Panc1 (cell line): ENCODE measurements at regions not wholly inside any gene's neighbourhood (a gene's known extent, or its start where the extent isn't known, plus 50 kb on each side); places are given as distances from the start of the nearest gene placed in this dataset.

Experiments used
- POLR2AphosphoS5 ChIP-seq: IDR thresholded peaks from 2 replicates; pipeline ENCODE4 v1.6.1; 2012; ENCODE audit warnings: mild to moderate bottlenecking, low read depth, low read length, moderate library complexity
- TF ChIP-seq, protein P1 (sequence below): fragments of 450-650 bp; IDR thresholded peaks from 2 replicates; pipeline ENCODE4 v1.5.1; 2017; ENCODE audit warnings: mild to moderate bottlenecking
- TF ChIP-seq, protein P2 (sequence below), 2 experiments: IDR thresholded peaks; 2 replicates each; pipeline ENCODE4 v1.6.1; 2011 to 2012; ENCODE audit warnings: low read depth in 2 of 2, control low read depth in 1 of 2, low read length in 1 of 2, mild to moderate bottlenecking in 1 of 2, moderate library complexity in 1 of 2; ENCODE audit not compliant: insufficient read depth in 1 of 2

DNA sequence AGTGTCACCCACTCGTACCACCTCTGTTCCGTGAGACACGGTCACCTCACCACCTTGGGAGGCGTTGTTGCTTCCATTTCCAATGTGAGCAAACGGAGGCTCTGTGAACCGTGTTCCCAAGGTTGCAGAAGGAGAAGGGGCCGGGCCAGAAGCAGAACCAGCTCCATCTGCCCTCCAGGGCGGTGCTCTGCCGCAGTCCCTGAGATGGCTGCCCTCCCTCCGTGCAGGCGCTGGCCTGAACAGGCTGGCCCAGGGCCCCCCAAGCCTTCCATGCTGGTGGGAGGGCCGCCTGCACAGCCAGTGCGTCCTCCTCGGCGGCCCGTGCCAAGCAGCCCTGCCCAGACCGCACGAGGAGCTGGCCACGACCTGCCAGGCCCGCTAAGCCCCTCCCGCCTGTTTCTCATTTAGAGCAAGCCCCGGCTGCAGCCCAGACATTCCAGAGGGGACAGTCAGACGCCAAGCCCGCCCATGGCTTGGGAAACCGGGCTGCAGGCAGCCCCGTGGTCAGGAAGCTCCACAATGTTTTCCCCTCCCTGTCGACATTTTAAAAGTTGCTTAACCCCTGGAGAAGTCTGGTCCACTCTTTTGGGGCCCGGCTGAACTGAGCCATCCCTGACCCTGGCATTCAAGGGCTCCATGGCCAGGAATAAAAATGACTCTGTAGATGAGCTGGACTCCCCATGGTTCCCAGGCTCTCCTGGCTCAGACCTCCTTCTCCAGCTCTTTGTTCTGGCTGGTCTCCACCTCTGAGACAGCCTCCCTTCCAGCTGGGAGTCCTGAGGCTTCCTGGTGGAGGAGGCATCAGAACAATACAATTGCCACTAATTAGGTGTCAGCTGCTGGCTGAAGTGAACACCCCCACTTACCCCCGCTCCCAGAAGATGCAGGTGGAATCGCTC, 236.0 kb downstream of the BCL11B start:
- TF ChIP-seq, protein P1, sequence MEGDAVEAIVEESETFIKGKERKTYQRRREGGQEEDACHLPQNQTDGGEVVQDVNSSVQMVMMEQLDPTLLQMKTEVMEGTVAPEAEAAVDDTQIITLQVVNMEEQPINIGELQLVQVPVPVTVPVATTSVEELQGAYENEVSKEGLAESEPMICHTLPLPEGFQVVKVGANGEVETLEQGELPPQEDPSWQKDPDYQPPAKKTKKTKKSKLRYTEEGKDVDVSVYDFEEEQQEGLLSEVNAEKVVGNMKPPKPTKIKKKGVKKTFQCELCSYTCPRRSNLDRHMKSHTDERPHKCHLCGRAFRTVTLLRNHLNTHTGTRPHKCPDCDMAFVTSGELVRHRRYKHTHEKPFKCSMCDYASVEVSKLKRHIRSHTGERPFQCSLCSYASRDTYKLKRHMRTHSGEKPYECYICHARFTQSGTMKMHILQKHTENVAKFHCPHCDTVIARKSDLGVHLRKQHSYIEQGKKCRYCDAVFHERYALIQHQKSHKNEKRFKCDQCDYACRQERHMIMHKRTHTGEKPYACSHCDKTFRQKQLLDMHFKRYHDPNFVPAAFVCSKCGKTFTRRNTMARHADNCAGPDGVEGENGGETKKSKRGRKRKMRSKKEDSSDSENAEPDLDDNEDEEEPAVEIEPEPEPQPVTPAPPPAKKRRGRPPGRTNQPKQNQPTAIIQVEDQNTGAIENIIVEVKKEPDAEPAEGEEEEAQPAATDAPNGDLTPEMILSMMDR: no peak
- no peak for TF ChIP-seq POLR2AphosphoS5
- TF ChIP-seq, protein P2, sequence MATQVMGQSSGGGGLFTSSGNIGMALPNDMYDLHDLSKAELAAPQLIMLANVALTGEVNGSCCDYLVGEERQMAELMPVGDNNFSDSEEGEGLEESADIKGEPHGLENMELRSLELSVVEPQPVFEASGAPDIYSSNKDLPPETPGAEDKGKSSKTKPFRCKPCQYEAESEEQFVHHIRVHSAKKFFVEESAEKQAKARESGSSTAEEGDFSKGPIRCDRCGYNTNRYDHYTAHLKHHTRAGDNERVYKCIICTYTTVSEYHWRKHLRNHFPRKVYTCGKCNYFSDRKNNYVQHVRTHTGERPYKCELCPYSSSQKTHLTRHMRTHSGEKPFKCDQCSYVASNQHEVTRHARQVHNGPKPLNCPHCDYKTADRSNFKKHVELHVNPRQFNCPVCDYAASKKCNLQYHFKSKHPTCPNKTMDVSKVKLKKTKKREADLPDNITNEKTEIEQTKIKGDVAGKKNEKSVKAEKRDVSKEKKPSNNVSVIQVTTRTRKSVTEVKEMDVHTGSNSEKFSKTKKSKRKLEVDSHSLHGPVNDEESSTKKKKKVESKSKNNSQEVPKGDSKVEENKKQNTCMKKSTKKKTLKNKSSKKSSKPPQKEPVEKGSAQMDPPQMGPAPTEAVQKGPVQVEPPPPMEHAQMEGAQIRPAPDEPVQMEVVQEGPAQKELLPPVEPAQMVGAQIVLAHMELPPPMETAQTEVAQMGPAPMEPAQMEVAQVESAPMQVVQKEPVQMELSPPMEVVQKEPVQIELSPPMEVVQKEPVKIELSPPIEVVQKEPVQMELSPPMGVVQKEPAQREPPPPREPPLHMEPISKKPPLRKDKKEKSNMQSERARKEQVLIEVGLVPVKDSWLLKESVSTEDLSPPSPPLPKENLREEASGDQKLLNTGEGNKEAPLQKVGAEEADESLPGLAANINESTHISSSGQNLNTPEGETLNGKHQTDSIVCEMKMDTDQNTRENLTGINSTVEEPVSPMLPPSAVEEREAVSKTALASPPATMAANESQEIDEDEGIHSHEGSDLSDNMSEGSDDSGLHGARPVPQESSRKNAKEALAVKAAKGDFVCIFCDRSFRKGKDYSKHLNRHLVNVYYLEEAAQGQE (IDR thresholded peaks at IDR 0.05; ENCODE audit: insufficient read depth in 1 of 2, low read depth in 2 of 2, low read length in 1 of 2): no peak
